ENCODE measurements at regions not wholly inside any gene's neighbourhood (a gene's known extent, or its start where the extent isn't known, plus 50 kb on each side); places are given as distances from the start of the nearest gene placed in this dataset.

DNA sequence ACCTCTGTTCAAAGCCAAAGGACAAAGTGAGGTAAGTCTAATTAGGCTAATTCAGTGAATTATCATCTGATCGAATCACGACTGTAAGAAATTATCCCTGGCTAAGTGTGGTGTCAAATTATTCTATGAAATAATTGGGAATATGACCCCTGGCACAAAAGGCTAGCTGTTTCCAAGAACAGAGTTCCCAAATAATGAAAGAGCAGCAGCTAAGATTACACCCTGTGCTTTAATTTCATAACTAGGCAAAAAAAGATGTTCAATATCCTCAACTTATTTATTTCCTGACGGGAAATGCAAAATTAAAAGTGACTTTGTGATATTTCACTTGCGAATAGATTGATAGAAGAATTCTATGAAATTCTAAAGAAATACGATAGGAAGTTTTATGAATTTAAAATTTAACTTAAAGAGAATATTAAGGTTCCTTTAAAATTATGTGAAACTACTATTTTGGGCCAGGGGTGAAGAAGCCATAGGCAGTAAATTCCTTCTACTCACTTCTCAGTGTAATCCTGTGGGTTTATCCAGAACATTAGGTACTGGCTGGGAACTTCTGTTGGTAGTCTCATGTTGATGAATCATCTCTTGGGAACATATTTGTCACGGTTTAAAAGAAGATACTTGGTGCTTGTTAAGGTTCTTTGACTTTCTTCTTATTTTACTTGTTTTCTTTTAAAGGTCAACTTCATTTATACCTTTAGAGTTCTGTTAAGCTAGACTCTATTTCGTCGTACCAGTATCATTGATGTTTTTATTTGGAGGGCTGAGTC is 148.5 kb downstream of the POLR1F start:
- TF ChIP-seq, protein P1, sequence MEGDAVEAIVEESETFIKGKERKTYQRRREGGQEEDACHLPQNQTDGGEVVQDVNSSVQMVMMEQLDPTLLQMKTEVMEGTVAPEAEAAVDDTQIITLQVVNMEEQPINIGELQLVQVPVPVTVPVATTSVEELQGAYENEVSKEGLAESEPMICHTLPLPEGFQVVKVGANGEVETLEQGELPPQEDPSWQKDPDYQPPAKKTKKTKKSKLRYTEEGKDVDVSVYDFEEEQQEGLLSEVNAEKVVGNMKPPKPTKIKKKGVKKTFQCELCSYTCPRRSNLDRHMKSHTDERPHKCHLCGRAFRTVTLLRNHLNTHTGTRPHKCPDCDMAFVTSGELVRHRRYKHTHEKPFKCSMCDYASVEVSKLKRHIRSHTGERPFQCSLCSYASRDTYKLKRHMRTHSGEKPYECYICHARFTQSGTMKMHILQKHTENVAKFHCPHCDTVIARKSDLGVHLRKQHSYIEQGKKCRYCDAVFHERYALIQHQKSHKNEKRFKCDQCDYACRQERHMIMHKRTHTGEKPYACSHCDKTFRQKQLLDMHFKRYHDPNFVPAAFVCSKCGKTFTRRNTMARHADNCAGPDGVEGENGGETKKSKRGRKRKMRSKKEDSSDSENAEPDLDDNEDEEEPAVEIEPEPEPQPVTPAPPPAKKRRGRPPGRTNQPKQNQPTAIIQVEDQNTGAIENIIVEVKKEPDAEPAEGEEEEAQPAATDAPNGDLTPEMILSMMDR (IDR thresholded peaks at IDR 0.05), result no peak
- TF ChIP-seq POLR2A (IDR thresholded peaks at IDR 0.05), result no peak

Data from Peyer's patch (tissue), 4 donors.